Loucy (cell line): ENCODE measurements at regions not wholly inside any gene's neighbourhood (a gene's known extent, or its start where the extent isn't known, plus 50 kb on each side); places are given as distances from the start of the nearest gene placed in this dataset.

ENCODE experiments used
- EZH2phosphoT487 ChIP-seq: fragments of 200-600 bp; IDR thresholded peaks from 2 replicates; pipeline ENCODE4 v1.6.1; 2018; ENCODE audit warnings: antibody characterized with exemption, mild to moderate bottlenecking, moderate library complexity, borderline replicate concordance
- TF ChIP-seq, protein P1 (sequence below): fragments of 200-600 bp; sonication (generic); conservative IDR thresholded peaks from 2 replicates; pipeline ENCODE4 v1.5.1; 2014; ENCODE audit warnings: mild to moderate bottlenecking, antibody characterized with exemption, low read length

- TF ChIP-seq, protein P1, sequence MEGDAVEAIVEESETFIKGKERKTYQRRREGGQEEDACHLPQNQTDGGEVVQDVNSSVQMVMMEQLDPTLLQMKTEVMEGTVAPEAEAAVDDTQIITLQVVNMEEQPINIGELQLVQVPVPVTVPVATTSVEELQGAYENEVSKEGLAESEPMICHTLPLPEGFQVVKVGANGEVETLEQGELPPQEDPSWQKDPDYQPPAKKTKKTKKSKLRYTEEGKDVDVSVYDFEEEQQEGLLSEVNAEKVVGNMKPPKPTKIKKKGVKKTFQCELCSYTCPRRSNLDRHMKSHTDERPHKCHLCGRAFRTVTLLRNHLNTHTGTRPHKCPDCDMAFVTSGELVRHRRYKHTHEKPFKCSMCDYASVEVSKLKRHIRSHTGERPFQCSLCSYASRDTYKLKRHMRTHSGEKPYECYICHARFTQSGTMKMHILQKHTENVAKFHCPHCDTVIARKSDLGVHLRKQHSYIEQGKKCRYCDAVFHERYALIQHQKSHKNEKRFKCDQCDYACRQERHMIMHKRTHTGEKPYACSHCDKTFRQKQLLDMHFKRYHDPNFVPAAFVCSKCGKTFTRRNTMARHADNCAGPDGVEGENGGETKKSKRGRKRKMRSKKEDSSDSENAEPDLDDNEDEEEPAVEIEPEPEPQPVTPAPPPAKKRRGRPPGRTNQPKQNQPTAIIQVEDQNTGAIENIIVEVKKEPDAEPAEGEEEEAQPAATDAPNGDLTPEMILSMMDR = no peak
- TF ChIP-seq EZH2phosphoT487 = no peak
Measured at GRCh38 chr2:188903740-188904139, 70.4 kb upstream of the COL3A1 start.
